ENCODE measurements at regions not wholly inside any gene's neighbourhood (a gene's known extent, or its start where the extent isn't known, plus 50 kb on each side); places are given as distances from the start of the nearest gene placed in this dataset.

- DNase-seq (ENCODE audit: low read depth) = no peak
- no peak overlapping the region for H3K4me3 ChIP-seq (replicated peaks; ENCODE audit: low read depth, low read length)
- no peak for TF ChIP-seq CTCF (IDR thresholded peaks at IDR 0.05; ENCODE audit: low read length, missing control alignments)
Measured at GRCh38 chr16:48997081-48997615, 284.5 kb downstream of the CBLN1 start.

- H3K4me3 ChIP-seq (replicated peaks; ENCODE audit: low read depth, low read length) = no peak overlapping the region
- DNase-seq (ENCODE audit: low read depth) = no peak
- TF ChIP-seq CTCF (IDR thresholded peaks at IDR 0.05; ENCODE audit: low read length, missing control alignments) = no peak
Measured at GRCh38 chr16:48978501-48978900, 303.1 kb downstream of the CBLN1 start.

- no peak for DNase-seq (ENCODE audit: low read depth)
- no peak overlapping the region for H3K4me3 ChIP-seq (replicated peaks; ENCODE audit: low read depth, low read length)
- TF ChIP-seq CTCF (IDR thresholded peaks at IDR 0.05; ENCODE audit: low read length, missing control alignments) = no peak
Measured at GRCh38 chr16:48972236-48972635, 309.4 kb downstream of the CBLN1 start.

GRCh38 chr16:48971571-48972077, 310.0 kb downstream of the CBLN1 start:
- DNase-seq (ENCODE audit: low read depth) = no peak
- no peak for TF ChIP-seq CTCF (IDR thresholded peaks at IDR 0.05; ENCODE audit: low read length, missing control alignments)
- H3K4me3 ChIP-seq (replicated peaks; ENCODE audit: low read depth, low read length) = no peak overlapping the region

- no peak for DNase-seq (ENCODE audit: low read depth)
- TF ChIP-seq CTCF (IDR thresholded peaks at IDR 0.05; ENCODE audit: low read length, missing control alignments) = no peak
- no peak overlapping the region for H3K4me3 ChIP-seq (replicated peaks; ENCODE audit: low read depth, low read length)
Measured at GRCh38 chr16:48970216-48970615, 311.4 kb downstream of the CBLN1 start.

GRCh38 chr16:48969611-48970010, 312.0 kb downstream of the CBLN1 start:
- no peak for TF ChIP-seq CTCF (IDR thresholded peaks at IDR 0.05; ENCODE audit: low read length, missing control alignments)
- no peak overlapping the region for H3K4me3 ChIP-seq (replicated peaks; ENCODE audit: low read depth, low read length)
- no peak for DNase-seq (ENCODE audit: low read depth)

- DNase-seq (ENCODE audit: low read depth) = no peak
- TF ChIP-seq CTCF (IDR thresholded peaks at IDR 0.05; ENCODE audit: low read length, missing control alignments) = no peak
- no peak overlapping the region for H3K4me3 ChIP-seq (replicated peaks; ENCODE audit: low read depth, low read length)
Measured at GRCh38 chr16:48965386-48965785, 316.3 kb downstream of the CBLN1 start.
